ENCODE measurements at regions not wholly inside any gene's neighbourhood (a gene's known extent, or its start where the extent isn't known, plus 50 kb on each side); places are given as distances from the start of the nearest gene placed in this dataset.

DNA sequence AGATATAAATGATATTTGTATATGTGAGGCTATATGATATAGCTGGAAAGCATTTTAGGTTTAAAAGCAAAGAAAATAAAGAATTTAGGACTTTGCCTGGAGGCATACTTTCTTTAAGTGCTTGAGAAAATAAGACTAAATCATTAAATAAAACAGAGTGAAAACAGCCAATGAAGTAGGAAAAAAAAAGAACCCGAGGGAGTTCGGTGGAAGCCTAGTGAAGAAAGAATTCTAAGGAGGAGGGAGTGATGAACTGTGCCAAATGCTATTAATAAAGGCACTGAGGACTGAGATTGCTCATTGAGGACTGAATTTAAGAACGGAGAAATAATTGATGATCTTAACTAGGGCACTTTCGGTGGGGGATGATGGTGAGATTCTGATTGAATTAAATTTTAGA, 573.5 kb downstream of the DSC3 start:
- no peak for TF ChIP-seq POLR2A (IDR thresholded peaks at IDR 0.05)
- TF ChIP-seq, protein P1, sequence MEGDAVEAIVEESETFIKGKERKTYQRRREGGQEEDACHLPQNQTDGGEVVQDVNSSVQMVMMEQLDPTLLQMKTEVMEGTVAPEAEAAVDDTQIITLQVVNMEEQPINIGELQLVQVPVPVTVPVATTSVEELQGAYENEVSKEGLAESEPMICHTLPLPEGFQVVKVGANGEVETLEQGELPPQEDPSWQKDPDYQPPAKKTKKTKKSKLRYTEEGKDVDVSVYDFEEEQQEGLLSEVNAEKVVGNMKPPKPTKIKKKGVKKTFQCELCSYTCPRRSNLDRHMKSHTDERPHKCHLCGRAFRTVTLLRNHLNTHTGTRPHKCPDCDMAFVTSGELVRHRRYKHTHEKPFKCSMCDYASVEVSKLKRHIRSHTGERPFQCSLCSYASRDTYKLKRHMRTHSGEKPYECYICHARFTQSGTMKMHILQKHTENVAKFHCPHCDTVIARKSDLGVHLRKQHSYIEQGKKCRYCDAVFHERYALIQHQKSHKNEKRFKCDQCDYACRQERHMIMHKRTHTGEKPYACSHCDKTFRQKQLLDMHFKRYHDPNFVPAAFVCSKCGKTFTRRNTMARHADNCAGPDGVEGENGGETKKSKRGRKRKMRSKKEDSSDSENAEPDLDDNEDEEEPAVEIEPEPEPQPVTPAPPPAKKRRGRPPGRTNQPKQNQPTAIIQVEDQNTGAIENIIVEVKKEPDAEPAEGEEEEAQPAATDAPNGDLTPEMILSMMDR (IDR thresholded peaks at IDR 0.05), result no peak
- TF ChIP-seq EP300 (IDR thresholded peaks at IDR 0.05), result no peak
